HEK293 (cell line): ENCODE measurements at regions not wholly inside any gene's neighbourhood (a gene's known extent, or its start where the extent isn't known, plus 50 kb on each side); places are given as distances from the start of the nearest gene placed in this dataset.

Source experiments
- CTCF ChIP-seq: fragments of 450-650 bp; formaldehyde crosslinking; IDR thresholded peaks from 2 replicates; pipeline ENCODE4 v1.5.1; 2016; ENCODE audit warnings: missing biosample characterization, missing genetic modification characterization
- GLIS2 ChIP-seq: fragments of 450-650 bp; formaldehyde crosslinking; IDR thresholded peaks from 2 replicates; pipeline ENCODE4 v1.5.1; 2016; ENCODE audit warnings: missing biosample characterization, missing genetic modification characterization
- KLF9 ChIP-seq: fragments of 450-650 bp; formaldehyde crosslinking; IDR thresholded peaks from 2 replicates; pipeline ENCODE4 v1.5.1; 2016; ENCODE audit warnings: missing biosample characterization, missing genetic modification characterization, low read depth
- OVOL3 ChIP-seq: fragments of 450-650 bp; formaldehyde crosslinking; IDR thresholded peaks from 2 replicates; pipeline ENCODE4 v1.5.1; 2016; ENCODE audit warnings: missing biosample characterization, missing genetic modification characterization
- SCRT1 ChIP-seq: fragments of 450-650 bp; formaldehyde crosslinking; IDR thresholded peaks from 2 replicates; pipeline ENCODE4 v1.5.1; 2016; ENCODE audit warnings: missing biosample characterization, missing genetic modification characterization, borderline replicate concordance
- ZNF248 ChIP-seq: fragments of 450-650 bp; formaldehyde crosslinking; IDR thresholded peaks from 2 replicates; pipeline ENCODE4 v1.5.1; 2017; ENCODE audit warnings: missing biosample characterization, missing genetic modification characterization
- ZNF274 ChIP-seq, 2 experiments: fragments of 200-500 bp in 1 of 2; fragments of 450-650 bp in 1 of 2; sonication (Bioruptor generic) in 1 of 2; formaldehyde crosslinking in 1 of 2; IDR thresholded peaks; 2 replicates each; pipeline versions ENCODE4 v1.5.1 to v1.6.1; 2014 to 2016; ENCODE audit warnings: borderline replicate concordance in 1 of 2, inconsistent platforms in 1 of 2, low read length in 1 of 2, missing biosample characterization in 1 of 2, missing genetic modification characterization in 1 of 2
- ZNF394 ChIP-seq: fragments of 450-650 bp; formaldehyde crosslinking; IDR thresholded peaks from 2 replicates; pipeline ENCODE4 v1.5.1; 2016; ENCODE audit warnings: missing biosample characterization, missing genetic modification characterization, mild to moderate bottlenecking, moderate library complexity, borderline replicate concordance
- TF ChIP-seq, protein P1 (sequence below): fragments of 450-650 bp; formaldehyde crosslinking; IDR thresholded peaks from 2 replicates; pipeline ENCODE4 v1.5.1; 2016; ENCODE audit warnings: missing biosample characterization, missing genetic modification characterization, borderline replicate concordance
- TF ChIP-seq, protein P2 (sequence below): fragments of 450-650 bp; formaldehyde crosslinking; IDR thresholded peaks from 2 replicates; pipeline ENCODE4 v1.5.1; 2017; ENCODE audit warnings: missing biosample characterization, missing genetic modification characterization

GRCh38 chr12:98464190-98464589, 51.2 kb upstream of the TMPO start:
- TF ChIP-seq, protein P1, sequence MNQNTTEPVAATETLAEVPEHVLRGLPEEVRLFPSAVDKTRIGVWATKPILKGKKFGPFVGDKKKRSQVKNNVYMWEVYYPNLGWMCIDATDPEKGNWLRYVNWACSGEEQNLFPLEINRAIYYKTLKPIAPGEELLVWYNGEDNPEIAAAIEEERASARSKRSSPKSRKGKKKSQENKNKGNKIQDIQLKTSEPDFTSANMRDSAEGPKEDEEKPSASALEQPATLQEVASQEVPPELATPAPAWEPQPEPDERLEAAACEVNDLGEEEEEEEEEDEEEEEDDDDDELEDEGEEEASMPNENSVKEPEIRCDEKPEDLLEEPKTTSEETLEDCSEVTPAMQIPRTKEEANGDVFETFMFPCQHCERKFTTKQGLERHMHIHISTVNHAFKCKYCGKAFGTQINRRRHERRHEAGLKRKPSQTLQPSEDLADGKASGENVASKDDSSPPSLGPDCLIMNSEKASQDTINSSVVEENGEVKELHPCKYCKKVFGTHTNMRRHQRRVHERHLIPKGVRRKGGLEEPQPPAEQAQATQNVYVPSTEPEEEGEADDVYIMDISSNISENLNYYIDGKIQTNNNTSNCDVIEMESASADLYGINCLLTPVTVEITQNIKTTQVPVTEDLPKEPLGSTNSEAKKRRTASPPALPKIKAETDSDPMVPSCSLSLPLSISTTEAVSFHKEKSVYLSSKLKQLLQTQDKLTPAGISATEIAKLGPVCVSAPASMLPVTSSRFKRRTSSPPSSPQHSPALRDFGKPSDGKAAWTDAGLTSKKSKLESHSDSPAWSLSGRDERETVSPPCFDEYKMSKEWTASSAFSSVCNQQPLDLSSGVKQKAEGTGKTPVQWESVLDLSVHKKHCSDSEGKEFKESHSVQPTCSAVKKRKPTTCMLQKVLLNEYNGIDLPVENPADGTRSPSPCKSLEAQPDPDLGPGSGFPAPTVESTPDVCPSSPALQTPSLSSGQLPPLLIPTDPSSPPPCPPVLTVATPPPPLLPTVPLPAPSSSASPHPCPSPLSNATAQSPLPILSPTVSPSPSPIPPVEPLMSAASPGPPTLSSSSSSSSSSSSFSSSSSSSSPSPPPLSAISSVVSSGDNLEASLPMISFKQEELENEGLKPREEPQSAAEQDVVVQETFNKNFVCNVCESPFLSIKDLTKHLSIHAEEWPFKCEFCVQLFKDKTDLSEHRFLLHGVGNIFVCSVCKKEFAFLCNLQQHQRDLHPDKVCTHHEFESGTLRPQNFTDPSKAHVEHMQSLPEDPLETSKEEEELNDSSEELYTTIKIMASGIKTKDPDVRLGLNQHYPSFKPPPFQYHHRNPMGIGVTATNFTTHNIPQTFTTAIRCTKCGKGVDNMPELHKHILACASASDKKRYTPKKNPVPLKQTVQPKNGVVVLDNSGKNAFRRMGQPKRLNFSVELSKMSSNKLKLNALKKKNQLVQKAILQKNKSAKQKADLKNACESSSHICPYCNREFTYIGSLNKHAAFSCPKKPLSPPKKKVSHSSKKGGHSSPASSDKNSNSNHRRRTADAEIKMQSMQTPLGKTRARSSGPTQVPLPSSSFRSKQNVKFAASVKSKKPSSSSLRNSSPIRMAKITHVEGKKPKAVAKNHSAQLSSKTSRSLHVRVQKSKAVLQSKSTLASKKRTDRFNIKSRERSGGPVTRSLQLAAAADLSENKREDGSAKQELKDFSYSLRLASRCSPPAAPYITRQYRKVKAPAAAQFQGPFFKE (tag by site-specific recombination) = no peak
- TF ChIP-seq, protein P2, sequence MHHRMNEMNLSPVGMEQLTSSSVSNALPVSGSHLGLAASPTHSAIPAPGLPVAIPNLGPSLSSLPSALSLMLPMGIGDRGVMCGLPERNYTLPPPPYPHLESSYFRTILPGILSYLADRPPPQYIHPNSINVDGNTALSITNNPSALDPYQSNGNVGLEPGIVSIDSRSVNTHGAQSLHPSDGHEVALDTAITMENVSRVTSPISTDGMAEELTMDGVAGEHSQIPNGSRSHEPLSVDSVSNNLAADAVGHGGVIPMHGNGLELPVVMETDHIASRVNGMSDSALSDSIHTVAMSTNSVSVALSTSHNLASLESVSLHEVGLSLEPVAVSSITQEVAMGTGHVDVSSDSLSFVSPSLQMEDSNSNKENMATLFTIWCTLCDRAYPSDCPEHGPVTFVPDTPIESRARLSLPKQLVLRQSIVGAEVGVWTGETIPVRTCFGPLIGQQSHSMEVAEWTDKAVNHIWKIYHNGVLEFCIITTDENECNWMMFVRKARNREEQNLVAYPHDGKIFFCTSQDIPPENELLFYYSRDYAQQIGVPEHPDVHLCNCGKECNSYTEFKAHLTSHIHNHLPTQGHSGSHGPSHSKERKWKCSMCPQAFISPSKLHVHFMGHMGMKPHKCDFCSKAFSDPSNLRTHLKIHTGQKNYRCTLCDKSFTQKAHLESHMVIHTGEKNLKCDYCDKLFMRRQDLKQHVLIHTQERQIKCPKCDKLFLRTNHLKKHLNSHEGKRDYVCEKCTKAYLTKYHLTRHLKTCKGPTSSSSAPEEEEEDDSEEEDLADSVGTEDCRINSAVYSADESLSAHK (tag by site-specific recombination) = no peak
- TF ChIP-seq CTCF (tag by site-specific recombination) (no peak), SCRT1 (tag by site-specific recombination) (no peak), KLF9 (tag by site-specific recombination) (no peak), OVOL3 (tag by site-specific recombination) (no peak), GLIS2 (no peak), ZNF248 (tag by site-specific recombination) (no peak), ZNF274 (IDR thresholded peaks at IDR 0.05; ENCODE audit: low read length) (no peak), ZNF274 (tag by site-specific recombination; IDR thresholded peaks at IDR 0.05; ENCODE audit: borderline replicate concordance) (no peak), ZNF394 (no peak)
